Peyer's patch (tissue), 4 donors: ENCODE measurements at regions not wholly inside any gene's neighbourhood (a gene's known extent, or its start where the extent isn't known, plus 50 kb on each side); places are given as distances from the start of the nearest gene placed in this dataset.
"Not testable (repeated sequence)": the region's sequence is repeated elsewhere in the genome, so short reads cannot be mapped to it uniquely, and the experiment has no call there.

Experiments used
- DNase-seq, 3 donors: peaks; one replicate each; pipeline ENCODE4 v3.0.0-alpha.2; 2017 to 2019
- H3K27ac ChIP-seq, 4 donors: fragments of 200-600 bp; sonication (generic); one replicate each; pipeline ENCODE4 v1.5.1; 2016 to 2019
- H3K27me3 ChIP-seq, 2 donors: fragments of 200-600 bp; sonication (generic); one replicate each; pipeline ENCODE4 v1.5.1; 2019
- H3K36me3 ChIP-seq, 3 donors: fragments of 200-600 bp; sonication (generic); one replicate each; pipeline ENCODE4 v1.5.1; 2016 to 2019
- H3K4me1 ChIP-seq, 4 donors: fragments of 200-600 bp; sonication (generic); one replicate each; pipeline ENCODE4 v1.5.1; 2016 to 2019
- H3K4me3 ChIP-seq, 4 donors: fragments of 200-600 bp; sonication (generic); 1 replicate in 3 of 4; 2 replicates in 1 of 4; pipeline ENCODE4 v1.5.1; 2016 to 2019; ENCODE audit warnings: mild to moderate bottlenecking in 1 of 4
- H3K9me3 ChIP-seq, 4 donors: fragments of 200-600 bp; sonication (generic); one replicate each; pipeline ENCODE4 v1.5.1; 2016 to 2019; ENCODE audit warnings: mild to moderate bottlenecking in 1 of 4
- CTCF ChIP-seq, 6 experiments: fragments of 450-650 bp in 4 of 6; fragments of 200-600 bp in 2 of 6; sonication (generic) in 1 of 6; IDR thresholded peaks; one replicate each; pipeline ENCODE4 v1.5.1; 2017 to 2019; ENCODE audit warnings: antibody characterized with exemption in 6 of 6, mild to moderate bottlenecking in 3 of 6, moderate library complexity in 1 of 6
- POLR2A ChIP-seq, 2 donors: fragments of 450-650 bp; IDR thresholded peaks; one replicate each; pipeline ENCODE4 v1.5.1; 2017; ENCODE audit warnings: antibody characterized with exemption in 2 of 2, mild to moderate bottlenecking in 2 of 2, moderate library complexity in 2 of 2

DNA sequence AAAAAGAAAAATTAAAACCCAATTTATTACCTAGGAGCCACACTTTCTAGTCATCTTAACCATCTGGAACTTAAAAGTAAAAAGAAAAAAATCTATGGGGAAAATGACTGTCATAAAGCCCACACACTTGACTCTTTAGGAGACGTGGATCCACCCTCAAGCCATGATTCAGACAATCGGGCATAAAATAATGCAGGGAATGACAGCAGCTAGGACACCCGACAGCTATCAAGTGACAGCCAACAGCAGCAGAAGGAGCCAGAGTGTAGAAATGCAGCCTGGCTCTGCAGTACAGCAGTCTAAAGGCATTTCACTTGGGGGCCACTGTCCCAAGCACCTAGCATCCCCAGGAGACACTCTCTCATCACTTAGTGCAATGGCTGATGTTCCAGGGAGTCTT lies 226.9 kb downstream of the CAAP1 start:
- no peak for TF ChIP-seq CTCF (IDR thresholded peaks at IDR 0.05)
- no peak for TF ChIP-seq POLR2A (IDR thresholded peaks at IDR 0.05)
- no peak overlapping the region for H3K4me3 ChIP-seq
- no peaks in the 10 kb centered on the region for H3K4me1 ChIP-seq
- no peaks in the 10 kb centered on the region for H3K9me3 ChIP-seq
- DNase-seq, result no peak
- H3K27me3 ChIP-seq, result no peaks in the 10 kb centered on the region
- H3K27ac ChIP-seq, result no peak overlapping the region
- no peaks in the 10 kb centered on the region for H3K36me3 ChIP-seq

DNA sequence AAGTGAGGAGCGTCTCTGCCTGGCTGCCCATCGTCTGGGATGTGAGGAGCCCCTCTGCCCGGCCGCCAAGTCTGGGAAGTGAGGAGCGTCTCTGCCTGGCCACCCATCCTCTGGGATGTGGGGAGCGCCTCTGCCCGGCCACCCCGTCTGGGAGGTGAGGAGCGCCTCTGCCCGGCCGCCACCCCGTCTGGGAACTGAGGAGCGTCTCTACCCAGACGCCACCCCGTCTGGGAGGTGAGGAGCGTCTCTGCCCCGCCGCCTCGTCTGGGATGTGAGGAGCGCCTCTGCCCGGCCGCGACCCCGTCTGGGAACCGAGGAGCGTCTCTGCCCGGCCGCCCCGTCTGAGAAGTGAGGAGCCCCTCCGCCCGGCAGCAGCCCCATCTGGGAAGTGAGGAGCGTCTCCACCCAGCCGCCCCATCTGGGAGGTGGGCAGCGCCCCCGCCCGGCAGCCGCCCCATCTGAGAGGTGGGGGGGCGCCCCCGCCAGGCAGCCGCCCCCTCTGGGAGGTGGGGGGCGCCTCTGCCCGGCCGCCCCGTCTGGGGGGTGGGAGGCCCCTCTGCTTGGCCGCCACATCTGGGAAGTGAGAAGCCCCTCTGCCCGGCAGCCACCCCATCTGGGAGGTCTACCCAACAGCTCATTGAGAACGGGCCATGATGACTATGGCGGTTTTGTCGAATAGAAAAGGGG lies 228.4 kb downstream of the CAAP1 start:
- H3K27me3 ChIP-seq, H3K36me3 ChIP-seq, H3K27ac ChIP-seq, H3K4me1 ChIP-seq, H3K9me3 ChIP-seq, H3K4me3 ChIP-seq, DNase-seq: not testable (repeated sequence)

GRCh38 chr9:26662476-26662875 lies 230.1 kb downstream of the CAAP1 start:
- TF ChIP-seq POLR2A (IDR thresholded peaks at IDR 0.05) (no peak), CTCF (IDR thresholded peaks at IDR 0.05) (no peak)
- H3K4me3 ChIP-seq, result no peak overlapping the region
- H3K27ac ChIP-seq, result no peak overlapping the region
- DNase-seq, result no peak
- no peaks in the 10 kb centered on the region for H3K36me3 ChIP-seq
- no peaks in the 10 kb centered on the region for H3K9me3 ChIP-seq
- no peaks in the 10 kb centered on the region for H3K4me1 ChIP-seq
- H3K27me3 ChIP-seq, result no peaks in the 10 kb centered on the region

DNA sequence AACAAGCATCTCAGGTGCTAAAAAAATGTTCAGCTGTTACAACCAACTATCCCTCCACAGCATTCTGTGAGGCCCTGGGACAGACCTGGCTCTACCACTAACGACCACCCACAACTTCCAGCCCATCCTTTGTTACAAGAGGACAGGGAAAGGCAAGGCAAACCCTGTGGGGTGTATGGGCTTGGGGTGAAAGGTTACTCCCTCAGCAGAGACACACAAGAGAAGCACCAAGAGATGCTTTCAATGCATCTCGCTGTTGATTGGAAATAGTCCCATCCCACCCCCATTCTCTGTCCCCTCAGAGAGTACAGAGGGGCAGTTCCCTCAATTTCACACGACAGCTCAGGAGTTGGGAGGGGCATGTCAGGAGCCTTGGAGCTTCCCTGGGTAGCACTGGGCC lies 234.1 kb downstream of the CAAP1 start:
- no peaks in the 10 kb centered on the region for H3K36me3 ChIP-seq
- no peak for DNase-seq
- no peak overlapping the region for H3K4me3 ChIP-seq
- TF ChIP-seq POLR2A (IDR thresholded peaks at IDR 0.05) (no peak), CTCF (IDR thresholded peaks at IDR 0.05) (no peak)
- no peaks in the 10 kb centered on the region for H3K4me1 ChIP-seq
- H3K27me3 ChIP-seq, result no peaks in the 10 kb centered on the region
- no peaks in the 10 kb centered on the region for H3K9me3 ChIP-seq
- no peak overlapping the region for H3K27ac ChIP-seq

DNA sequence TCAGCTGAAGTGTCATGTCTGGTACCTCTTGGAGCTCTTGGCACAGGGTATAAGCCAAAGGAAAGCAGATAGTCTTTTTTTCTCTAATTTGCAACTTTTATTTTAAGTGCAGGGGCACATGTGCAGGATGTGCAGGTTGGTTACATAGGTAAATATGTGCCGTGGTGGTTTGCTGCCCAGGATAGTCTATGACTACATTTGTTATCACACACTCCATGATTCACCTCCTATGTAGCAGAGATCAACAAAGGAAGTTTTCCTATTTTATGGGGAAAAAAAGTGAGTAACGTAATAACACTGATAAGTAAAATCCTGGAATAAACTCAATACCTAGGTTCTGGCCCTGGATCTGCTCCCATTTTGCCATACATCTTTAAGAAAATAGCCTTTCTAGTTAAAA lies 234.6 kb downstream of the CAAP1 start:
- Histone ChIP-seq H3K27me3 (no peaks in the 10 kb centered on the region), H3K36me3 (no peaks in the 10 kb centered on the region), H3K9me3 (no peaks in the 10 kb centered on the region), H3K27ac (no peak overlapping the region), H3K4me1 (no peaks in the 10 kb centered on the region), H3K4me3 (no peak overlapping the region)
- no peak for DNase-seq
- no peak for TF ChIP-seq CTCF (IDR thresholded peaks at IDR 0.05)
- no peak for TF ChIP-seq POLR2A (IDR thresholded peaks at IDR 0.05)

DNA sequence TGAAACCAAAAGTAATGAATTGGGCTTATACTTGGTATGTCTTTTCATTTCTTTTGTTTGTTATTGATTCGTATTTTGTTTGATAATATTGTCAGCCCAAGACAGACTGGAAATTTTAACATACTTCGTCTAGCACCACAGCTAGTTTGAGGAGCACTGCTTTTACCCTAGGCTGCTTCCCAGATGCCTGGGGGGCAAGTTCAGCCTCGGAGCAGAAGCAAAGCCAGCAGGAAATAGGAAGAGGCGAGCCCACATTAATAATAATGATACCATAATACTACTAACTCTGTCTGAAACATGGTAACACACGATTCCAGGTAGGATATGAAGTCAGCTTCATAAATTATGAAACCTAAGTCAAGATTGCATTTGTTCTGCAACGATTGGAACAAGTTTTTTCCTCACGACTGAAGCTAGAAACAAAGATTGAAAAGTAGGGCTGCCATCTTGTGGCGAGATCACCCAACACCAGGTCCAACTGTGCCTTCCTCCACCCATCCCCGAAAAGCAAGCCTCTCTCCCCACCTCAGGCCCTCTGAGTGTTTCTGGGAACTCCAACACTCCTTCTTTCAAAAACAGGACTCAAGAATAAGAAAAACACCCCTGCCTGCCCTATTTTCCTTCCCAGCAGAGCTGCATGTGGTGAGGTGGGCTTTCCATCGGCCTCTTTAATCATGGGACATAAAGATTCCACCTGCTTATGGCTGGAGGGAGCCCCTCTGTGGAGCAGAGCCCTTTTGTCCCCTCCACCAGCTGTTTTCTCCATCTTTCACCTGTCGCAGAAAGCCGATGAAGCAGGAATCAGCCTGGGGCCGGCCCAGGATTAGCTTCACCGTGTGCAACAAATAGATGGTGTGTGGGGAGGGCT lies 236.4 kb downstream of the CAAP1 start:
- TF ChIP-seq CTCF (IDR thresholded peaks at IDR 0.05) (no peak), POLR2A (IDR thresholded peaks at IDR 0.05) (no peak)
- no peaks in the 10 kb centered on the region for H3K4me1 ChIP-seq
- no peaks in the 10 kb centered on the region for H3K36me3 ChIP-seq
- H3K9me3 ChIP-seq, result no peaks in the 10 kb centered on the region
- no peak overlapping the region for H3K4me3 ChIP-seq
- no peaks in the 10 kb centered on the region for H3K27me3 ChIP-seq
- no peak overlapping the region for H3K27ac ChIP-seq
- DNase-seq, result no peak
